HepG2 (cell line): ENCODE measurements at regions not wholly inside any gene's neighbourhood (a gene's known extent, or its start where the extent isn't known, plus 50 kb on each side); places are given as distances from the start of the nearest gene placed in this dataset.

Experiments used
- ATF2 ChIP-seq: sonication (generic); formaldehyde crosslinking; IDR thresholded peaks from 2 replicates; pipeline ENCODE4 v1.4.0; 2020; ENCODE audit warnings: missing genetic modification reagents
- CREB1 ChIP-seq, 2 experiments: fragments of 450-650 bp in 1 of 2; IDR thresholded peaks; 2 replicates each; pipeline ENCODE4 v1.6.1; 2016 to 2017; ENCODE audit warnings: control low read depth in 1 of 2, mild to moderate bottlenecking in 1 of 2, missing compliant biosample characterization in 1 of 2, missing genetic modification characterization in 1 of 2
- CTCF ChIP-seq: sonication (generic); formaldehyde crosslinking; IDR thresholded peaks from 2 replicates; pipeline ENCODE4 v1.5.0; 2020; ENCODE audit warnings: mild to moderate bottlenecking, missing genetic modification reagents, moderate library complexity
- RAD21 ChIP-seq: fragments of 450-650 bp; formaldehyde crosslinking; IDR thresholded peaks from 2 replicates; pipeline ENCODE4 v1.5.0; 2020; ENCODE audit warnings: mild to moderate bottlenecking
- YEATS4 ChIP-seq: sonication (generic); formaldehyde crosslinking; IDR thresholded peaks from 2 replicates; pipeline ENCODE4 v1.4.0; 2020; ENCODE audit warnings: missing genetic modification reagents, borderline replicate concordance
- ZKSCAN8 ChIP-seq: IDR thresholded peaks from 2 replicates; pipeline ENCODE4 v1.6.1; 2016; ENCODE audit warnings: borderline replicate concordance, missing genetic modification reagents, missing compliant biosample characterization
- ZNF225 ChIP-seq: sonication (generic); formaldehyde crosslinking; IDR thresholded peaks from 2 replicates; pipeline ENCODE4 v1.4.0; 2020; ENCODE audit warnings: mild to moderate bottlenecking, missing genetic modification reagents

GRCh38 chr7:47027695-47028240 lies 554.1 kb downstream of the TNS3 start:
- TF ChIP-seq CREB1 (IDR thresholded peaks at IDR 0.05) (no peak), CREB1 (CRISPR knock-in tag; IDR thresholded peaks at IDR 0.05) (no peak), ATF2 (no peak), ZNF225 (CRISPR knock-in tag) (no peak), ZKSCAN8 (CRISPR knock-in tag) (no peak), YEATS4 (CRISPR knock-in tag) (no peak), RAD21 (CRISPR knock-in tag) (no peak), CTCF (CRISPR knock-in tag) (no peak)
